ENCODE measurements at regions not wholly inside any gene's neighbourhood (a gene's known extent, or its start where the extent isn't known, plus 50 kb on each side); places are given as distances from the start of the nearest gene placed in this dataset.

GRCh38 chr12:25864306-25865276 lies 93.9 kb upstream of the RASSF8 start:
- Mint-ChIP-seq H3K27me3 (ENCODE audit: low read depth) (no peaks in the 10 kb centered on the region), H3K27ac (no peak overlapping the region), H3K4me3 (no peak overlapping the region), H3K9me3 (peaks cover 7% of the 10 kb centered on the region), H3K36me3 (no peaks in the 10 kb centered on the region), H3K4me1 (peaks cover 11% of the 10 kb centered on the region)
- ChIA-PET CTCF (no interaction called here), POLR2A (no interaction called here)
- DNase-seq (ENCODE audit: low spot score) (no peak), ATAC-seq (no peak)
- TF ChIP-seq ERG (CRISPR knock-in tag; IDR thresholded peaks at IDR 0.05) (no peak), CREB1 (CRISPR knock-in tag; IDR thresholded peaks at IDR 0.05) (no peak), SOX15 (CRISPR knock-in tag; IDR thresholded peaks at IDR 0.05) (no peak), ZNF219 (CRISPR knock-in tag; IDR thresholded peaks at IDR 0.05; ENCODE audit: borderline replicate concordance) (no peak), ZNF232 (CRISPR knock-in tag; IDR thresholded peaks at IDR 0.05) (no peak), ZNF121 (CRISPR knock-in tag; IDR thresholded peaks at IDR 0.05) (no peak), ATF6 (CRISPR knock-in tag; IDR thresholded peaks at IDR 0.05) (no peak), FOXP1 (CRISPR knock-in tag; IDR thresholded peaks at IDR 0.05; ENCODE audit: borderline replicate concordance) (no peak), E2F4 (CRISPR knock-in tag; IDR thresholded peaks at IDR 0.05; ENCODE audit: borderline replicate concordance, low read depth) (no peak), NR3C1 (CRISPR knock-in tag; conservative IDR thresholded peaks at IDR 0.05; ENCODE audit: low read depth) (no peak), FOXJ3 (CRISPR knock-in tag; IDR thresholded peaks at IDR 0.05; ENCODE audit: borderline replicate concordance) (no peak), ATF2 (CRISPR knock-in tag; IDR thresholded peaks at IDR 0.05; ENCODE audit: borderline replicate concordance, low read depth) (no peak), ZNF512 (CRISPR knock-in tag; IDR thresholded peaks at IDR 0.05; ENCODE audit: borderline replicate concordance) (no peak), ESRRA (CRISPR knock-in tag; IDR thresholded peaks at IDR 0.05; ENCODE audit: borderline replicate concordance) (no peak), ZBTB21 (CRISPR knock-in tag; IDR thresholded peaks at IDR 0.05; ENCODE audit: borderline replicate concordance) (no peak), GRHL2 (CRISPR knock-in tag; IDR thresholded peaks at IDR 0.05; ENCODE audit: insufficient replicate concordance, severe bottlenecking) (no peak), ZNF425 (CRISPR knock-in tag; conservative IDR thresholded peaks at IDR 0.05) (no peak), ZNF423 (CRISPR knock-in tag; IDR thresholded peaks at IDR 0.05) (no peak)
